KMS-11 (cell line): ENCODE measurements at regions not wholly inside any gene's neighbourhood (a gene's known extent, or its start where the extent isn't known, plus 50 kb on each side); places are given as distances from the start of the nearest gene placed in this dataset.

Source experiments
- H2AFZ ChIP-seq: fragments of 200-600 bp; sonication (generic); 2 replicates; pipeline ENCODE4 v1.6.1; 2016; ENCODE audit warnings: antibody characterized with exemption, mixed run types, low read depth
- H3K27ac ChIP-seq: fragments of 200-600 bp; sonication (generic); 2 replicates; pipeline ENCODE4 v1.6.1; 2016; ENCODE audit warnings: mild to moderate bottlenecking, mixed run types
- H3K27me3 ChIP-seq: fragments of 200-600 bp; sonication (generic); 2 replicates; pipeline ENCODE4 v1.6.1; 2017; ENCODE audit warnings: mild to moderate bottlenecking, low read depth, mixed run types, moderate library complexity; ENCODE audit not compliant: insufficient read depth
- H3K36me3 ChIP-seq: fragments of 200-600 bp; sonication (generic); 2 replicates; pipeline ENCODE4 v1.6.1; 2017; ENCODE audit warnings: mild to moderate bottlenecking, mixed run types; ENCODE audit not compliant: insufficient read depth
- H3K4me1 ChIP-seq: fragments of 200-600 bp; sonication (generic); 2 replicates; pipeline ENCODE4 v1.6.1; 2016; ENCODE audit warnings: mild to moderate bottlenecking, low read depth, mixed run types; ENCODE audit not compliant: poor library complexity, severe bottlenecking
- H3K4me2 ChIP-seq: fragments of 200-600 bp; sonication (generic); 2 replicates; pipeline ENCODE4 v1.7.0; 2016; ENCODE audit warnings: mild to moderate bottlenecking, mixed run types
- H3K4me3 ChIP-seq: fragments of 200-600 bp; sonication (generic); IDR thresholded peaks from 2 replicates; pipeline ENCODE4 v1.6.1; 2017; ENCODE audit warnings: low read depth, low read length, mixed read lengths; ENCODE audit not compliant: insufficient read depth
- H3K79me2 ChIP-seq: fragments of 200-600 bp; sonication (generic); 2 replicates; pipeline ENCODE4 v1.6.1; 2016; ENCODE audit warnings: low read depth, mixed run types; ENCODE audit not compliant: insufficient read depth
- H3K9ac ChIP-seq: fragments of 200-600 bp; sonication (generic); 2 replicates; pipeline ENCODE4 v1.6.1; 2016; ENCODE audit warnings: mild to moderate bottlenecking, mixed run types
- H4K20me1 ChIP-seq: fragments of 200-600 bp; sonication (generic); 2 replicates; pipeline ENCODE4 v1.6.1; 2016; ENCODE audit warnings: mild to moderate bottlenecking, mixed run types; ENCODE audit not compliant: insufficient read depth
- CTCF ChIP-seq: fragments of 200-600 bp; sonication (generic); conservative IDR thresholded peaks from 2 replicates; pipeline ENCODE4 v1.6.1; 2017; ENCODE audit warnings: low read depth, mild to moderate bottlenecking, antibody characterized with exemption, low read length, moderate library complexity, mixed read lengths

GRCh38 chr11:39145346-39145745, 2314.1 kb downstream of the LRRC4C start:
- Histone ChIP-seq H3K27ac (no peak overlapping the region), H4K20me1 (no peaks in the 10 kb centered on the region), H3K4me3 (no peak overlapping the region), H3K9ac (no peak overlapping the region), H3K79me2 (no peaks in the 10 kb centered on the region), H2AFZ (no peak overlapping the region), H3K4me1 (no peaks in the 10 kb centered on the region), H3K27me3 (no peaks in the 10 kb centered on the region), H3K36me3 (no peaks in the 10 kb centered on the region), H3K4me2 (no peak overlapping the region)
- TF ChIP-seq CTCF: no peak

GRCh38 chr11:39144351-39145130, 2314.9 kb downstream of the LRRC4C start:
- Histone ChIP-seq H3K36me3 (no peaks in the 10 kb centered on the region), H3K27me3 (no peaks in the 10 kb centered on the region), H3K4me2 (no peak overlapping the region), H3K4me3 (no peak overlapping the region), H3K27ac (no peak overlapping the region), H3K79me2 (no peaks in the 10 kb centered on the region), H3K4me1 (no peaks in the 10 kb centered on the region), H3K9ac (no peak overlapping the region), H4K20me1 (no peaks in the 10 kb centered on the region), H2AFZ (no peak overlapping the region)
- TF ChIP-seq CTCF: no peak

GRCh38 chr11:39139581-39139980, 2319.9 kb downstream of the LRRC4C start:
- Histone ChIP-seq H3K4me3 (no peak overlapping the region), H3K27ac (no peak overlapping the region), H4K20me1 (no peaks in the 10 kb centered on the region), H3K36me3 (no peaks in the 10 kb centered on the region), H3K4me1 (no peaks in the 10 kb centered on the region), H3K9ac (no peak overlapping the region), H2AFZ (no peak overlapping the region), H3K27me3 (no peaks in the 10 kb centered on the region), H3K4me2 (no peak overlapping the region), H3K79me2 (no peaks in the 10 kb centered on the region)
- no peak for TF ChIP-seq CTCF

GRCh38 chr11:39120890-39121289, 2338.6 kb downstream of the LRRC4C start:
- Histone ChIP-seq H3K4me3 (no peak overlapping the region), H3K27ac (no peak overlapping the region), H3K27me3 (no peaks in the 10 kb centered on the region), H3K4me2 (no peak overlapping the region), H3K79me2 (no peaks in the 10 kb centered on the region), H3K36me3 (no peaks in the 10 kb centered on the region), H3K4me1 (no peaks in the 10 kb centered on the region), H3K9ac (no peak overlapping the region), H4K20me1 (no peaks in the 10 kb centered on the region), H2AFZ (no peak overlapping the region)
- no peak for TF ChIP-seq CTCF
